NCI-H524 (cell line): ENCODE measurements at regions not wholly inside any gene's neighbourhood (a gene's known extent, or its start where the extent isn't known, plus 50 kb on each side); places are given as distances from the start of the nearest gene placed in this dataset.
"Not testable (repeated sequence)": the region's sequence is repeated elsewhere in the genome, so short reads cannot be mapped to it uniquely, and the experiment has no call there.

Experiments used
- DNase-seq, 2 experiments: peaks; one replicate each; lab custom pipeline; 2025; lab: John Stamatoyannopoulos, UW

- no peak for DNase-seq
Observed at GRCh38 chr13:44848920-44849676, 140.2 kb downstream of the NUFIP1 start.

- DNase-seq: not testable (repeated sequence)
Observed at GRCh38 chr13:44845281-44846058, 143.8 kb downstream of the NUFIP1 start.

DNA sequence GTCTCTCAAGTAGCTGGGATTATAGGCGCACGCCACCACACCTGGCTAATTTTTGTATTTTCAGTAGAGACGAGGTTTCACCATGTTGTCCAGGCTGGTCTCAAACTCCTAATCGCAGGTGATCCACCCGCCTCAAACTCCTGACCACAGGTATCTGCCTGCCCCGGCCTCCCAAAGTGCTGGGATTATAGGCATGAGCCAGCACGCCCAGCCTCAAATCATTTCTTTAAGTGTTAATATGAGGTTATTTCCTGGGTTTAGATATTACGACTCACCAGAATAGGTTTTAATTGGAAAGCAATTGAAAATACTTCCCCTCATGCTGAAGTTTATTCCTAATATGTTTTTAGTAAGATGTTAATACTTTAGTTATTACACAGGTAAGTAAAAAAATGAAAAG is 144.5 kb downstream of the NUFIP1 start:
- no peak for DNase-seq

DNA sequence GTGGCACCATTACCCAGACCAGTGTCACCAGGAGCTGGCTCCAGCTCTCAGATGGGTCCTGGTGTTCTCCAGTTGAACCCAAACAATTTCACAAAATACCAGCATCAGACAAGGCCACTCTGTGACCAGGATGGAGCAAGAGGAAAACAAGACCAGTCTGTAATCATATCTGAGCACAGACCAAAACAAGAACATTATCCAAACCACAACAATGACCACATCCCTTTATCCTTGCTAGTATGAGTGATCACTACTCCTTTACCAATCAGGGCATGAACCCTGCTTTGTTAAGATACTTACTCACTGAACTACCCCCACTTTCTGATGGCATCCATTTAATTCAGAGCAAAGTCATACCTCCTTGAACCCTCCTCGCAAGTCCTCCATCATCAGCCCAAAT is 145.9 kb downstream of the NUFIP1 start:
- no peak for DNase-seq

DNA sequence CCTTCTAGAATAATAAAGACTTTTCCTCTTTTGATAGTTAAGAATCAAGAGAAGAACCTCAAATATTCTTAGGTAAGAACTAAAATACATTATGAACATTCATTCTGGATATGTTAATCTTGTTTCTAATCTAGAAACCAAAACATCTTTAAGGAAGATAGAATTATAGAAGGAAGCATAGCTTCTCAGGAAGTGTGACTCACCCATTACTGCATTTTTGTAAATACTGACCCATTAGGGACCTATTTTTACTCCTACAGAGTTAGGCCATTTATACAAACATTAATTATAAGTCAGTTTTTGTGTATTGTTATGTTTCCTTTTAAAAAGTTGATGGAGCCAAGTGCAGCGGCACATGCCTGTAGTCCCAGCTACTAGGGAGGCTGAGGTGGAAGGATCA is 147.1 kb downstream of the NUFIP1 start:
- no peak for DNase-seq

DNA sequence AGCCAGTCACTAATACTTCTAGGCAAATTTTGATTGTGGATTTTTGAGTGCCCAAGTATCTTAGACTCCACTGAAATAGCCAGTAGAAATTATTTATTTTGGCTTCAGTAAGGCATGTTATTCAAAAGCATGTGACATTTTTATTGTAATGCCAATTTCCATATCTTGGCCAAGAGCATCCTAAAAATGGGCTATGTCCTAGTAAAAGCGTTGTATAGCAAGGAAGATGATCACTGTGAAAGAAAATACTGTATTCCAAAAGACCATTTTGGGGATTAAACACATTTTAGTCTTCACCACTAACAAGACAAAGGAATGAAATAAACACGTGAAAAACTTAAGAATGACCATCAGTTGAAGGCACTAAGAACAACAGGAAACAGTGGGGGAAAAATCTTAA is 149.1 kb downstream of the NUFIP1 start:
- DNase-seq: no peak

- DNase-seq: no peak
Observed at GRCh38 chr13:44837250-44837649, 152.0 kb downstream of the NUFIP1 start.

DNA sequence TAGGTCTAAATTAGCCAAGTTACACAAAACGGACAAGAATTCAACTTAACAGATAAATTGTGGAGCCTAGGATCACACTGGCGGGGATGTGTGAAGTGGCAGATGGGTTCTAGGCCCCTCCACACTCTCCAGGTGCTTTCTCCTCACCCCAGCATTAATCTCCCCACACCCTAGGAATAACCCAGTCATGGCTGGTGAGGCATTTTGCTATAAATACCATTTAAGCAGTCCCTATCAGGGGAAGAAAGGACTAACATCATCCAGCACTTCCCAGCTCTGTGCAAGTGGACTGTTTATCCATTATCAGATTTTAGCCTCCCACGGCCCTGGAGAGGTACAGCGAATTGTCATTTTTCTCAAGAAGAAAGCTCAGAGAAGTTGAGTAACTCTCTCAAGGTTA is 154.9 kb downstream of the NUFIP1 start:
- DNase-seq: no peak

GRCh38 chr13:44833626-44834025 is 155.6 kb downstream of the NUFIP1 start:
- no peak for DNase-seq

DNA sequence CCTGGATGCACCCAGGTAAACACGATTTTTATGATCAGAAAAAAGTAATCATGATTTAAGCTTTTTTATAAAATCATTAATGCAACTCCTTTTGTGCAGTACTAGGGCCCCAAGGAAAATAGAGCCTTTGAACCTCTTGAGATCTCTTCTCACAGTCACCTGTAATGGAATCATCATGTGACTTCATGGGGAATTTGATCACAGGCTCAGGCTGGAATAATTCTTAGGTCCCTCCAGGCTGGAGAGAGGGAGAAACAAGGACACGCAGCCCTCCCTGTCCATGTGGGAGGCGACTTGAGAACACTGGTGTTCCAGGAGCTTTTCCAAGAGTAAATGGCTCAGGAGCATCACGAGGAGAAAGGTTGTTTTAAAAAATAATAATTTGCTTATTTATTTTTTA is 156.1 kb downstream of the NUFIP1 start:
- DNase-seq: no peak

DNA sequence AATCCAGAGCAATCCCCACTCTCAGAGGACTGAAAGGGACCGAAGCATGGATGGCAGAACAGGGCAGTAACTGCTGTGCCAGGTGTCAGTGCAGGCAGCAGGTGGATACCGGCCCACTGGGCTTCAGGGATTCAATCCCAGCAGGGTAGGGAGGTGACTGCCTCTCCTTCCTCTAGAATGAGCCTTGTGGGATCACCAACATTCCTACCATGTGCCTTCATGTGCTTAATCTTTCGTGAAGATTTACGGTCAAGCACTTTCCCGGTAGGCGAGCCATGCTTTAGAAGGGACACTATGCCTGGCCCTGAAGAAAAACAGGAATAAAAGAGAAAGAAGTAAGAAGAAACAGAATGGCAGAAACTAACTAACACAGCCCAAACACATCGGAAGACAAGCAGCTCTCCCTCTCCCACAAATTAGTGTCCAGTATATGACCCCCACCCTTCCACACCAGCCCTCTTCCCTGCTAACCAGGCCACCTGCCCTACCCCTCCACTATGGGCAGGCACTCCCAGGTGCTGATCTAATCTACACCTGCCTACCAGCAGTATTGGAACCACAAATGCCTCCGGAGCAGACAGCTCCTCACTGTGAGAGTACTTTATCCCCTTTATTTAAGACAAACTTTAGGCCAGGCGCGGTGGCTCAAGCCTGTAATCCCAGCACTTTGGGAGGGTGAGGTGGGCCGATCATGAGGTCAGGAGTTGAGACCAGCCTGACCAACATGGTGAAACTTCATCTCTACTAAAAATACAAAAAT is 162.5 kb downstream of the NUFIP1 start:
- DNase-seq: no peak

DNA sequence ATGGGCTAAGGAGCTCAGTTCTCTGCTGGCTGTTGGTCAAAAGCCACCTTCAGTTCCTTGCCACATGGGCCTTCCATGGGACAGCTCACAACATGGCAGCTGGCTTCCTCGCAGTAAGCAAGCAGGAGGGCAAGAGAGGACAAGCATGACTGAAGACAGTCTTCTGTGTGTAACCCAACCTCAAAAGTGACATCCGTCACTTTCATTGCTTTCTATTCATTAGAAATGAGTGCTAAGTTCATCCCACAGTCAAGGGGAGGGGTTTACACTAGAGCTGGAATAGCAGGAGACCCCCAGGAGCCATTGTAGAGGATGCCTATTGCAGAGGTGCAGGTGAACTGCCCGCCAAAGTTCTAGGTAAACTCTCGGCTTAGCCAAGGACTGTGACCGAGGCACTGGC is 163.3 kb downstream of the NUFIP1 start:
- no peak for DNase-seq

GRCh38 chr13:44823555-44823954 is 165.7 kb downstream of the NUFIP1 start:
- not testable (repeated sequence) for DNase-seq

DNA sequence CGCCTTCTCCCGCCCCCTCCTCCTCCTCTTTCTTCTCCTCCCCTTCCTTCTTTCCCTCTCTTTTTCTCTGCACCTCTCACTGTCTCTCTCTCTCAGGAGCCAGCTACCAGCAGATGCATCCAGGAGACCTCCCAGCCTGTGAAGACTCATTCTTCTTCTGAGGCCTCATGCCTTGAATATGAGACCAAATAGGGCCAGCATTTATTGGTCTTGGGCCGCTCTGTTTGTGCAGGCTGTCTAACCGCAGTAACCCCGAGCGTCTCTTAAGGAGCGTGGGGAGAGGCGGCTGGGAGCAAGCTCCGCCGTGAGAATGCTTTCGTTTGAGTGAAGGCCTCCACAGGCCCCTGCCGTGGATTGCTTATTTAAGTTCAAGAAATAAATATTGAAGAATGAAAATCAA is 167.0 kb downstream of the NUFIP1 start:
- no peak for DNase-seq

DNA sequence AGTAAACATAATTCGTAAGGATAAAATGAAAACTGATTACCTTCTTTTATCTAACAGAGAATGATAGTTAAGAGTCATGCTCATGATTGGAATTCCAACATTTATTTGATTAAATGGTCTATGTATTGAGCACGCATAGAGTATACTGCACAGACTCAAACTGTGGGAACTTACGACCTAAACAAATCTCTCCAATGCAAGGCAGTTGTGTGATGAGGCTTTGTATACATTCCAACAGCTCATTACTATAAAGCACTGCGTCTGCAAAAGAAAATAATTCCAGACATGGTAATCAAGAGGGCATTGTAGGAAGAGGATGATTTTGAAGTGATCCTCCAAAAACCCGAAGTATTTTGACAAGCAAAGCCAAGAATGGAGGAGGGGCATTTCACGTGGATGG is 169.5 kb downstream of the NUFIP1 start:
- no peak for DNase-seq

GRCh38 chr13:44819245-44819644 is 170.0 kb downstream of the NUFIP1 start:
- DNase-seq: no peak

DNA sequence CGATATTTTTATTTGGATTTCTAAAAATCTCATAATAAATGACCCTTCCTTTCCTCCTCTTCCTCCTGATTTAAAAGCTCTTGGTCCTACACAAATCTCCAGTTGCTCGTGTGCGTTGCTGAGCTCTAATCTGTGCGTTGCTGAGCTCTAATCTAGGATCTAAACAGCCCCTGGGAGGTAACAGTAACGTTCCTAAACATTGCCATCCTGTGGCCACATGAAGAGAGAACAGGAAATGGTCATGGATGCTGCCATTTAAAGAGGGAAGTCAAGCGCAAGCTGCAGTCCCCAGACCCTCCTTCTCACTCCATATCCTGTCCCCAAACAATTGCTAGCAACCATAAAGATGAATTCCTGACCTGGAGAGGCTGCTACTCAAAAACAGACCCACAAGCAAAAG is 170.8 kb downstream of the NUFIP1 start:
- DNase-seq: peak; percentile 25 to 67

DNA sequence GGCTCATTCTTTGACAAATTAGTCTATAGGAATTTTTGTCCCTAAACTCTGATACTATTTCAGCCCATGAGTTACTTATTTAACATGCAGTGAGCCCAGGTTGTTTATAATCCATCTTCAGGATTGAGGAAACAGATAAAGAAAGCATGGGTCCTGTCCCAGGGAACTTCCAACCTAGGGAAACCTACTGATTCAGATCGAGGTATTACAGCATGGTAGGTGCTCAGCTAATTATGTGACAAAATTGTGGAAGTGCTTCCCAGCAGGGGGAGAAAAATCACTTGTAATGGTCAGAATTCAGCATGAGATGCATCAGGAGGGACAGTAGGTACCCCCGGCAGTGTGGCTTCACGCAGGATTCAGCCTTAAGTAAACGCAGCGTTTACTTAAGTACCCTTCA is 171.3 kb downstream of the NUFIP1 start:
- DNase-seq: peak in 1 of 2 experiments; percentile 31

DNA sequence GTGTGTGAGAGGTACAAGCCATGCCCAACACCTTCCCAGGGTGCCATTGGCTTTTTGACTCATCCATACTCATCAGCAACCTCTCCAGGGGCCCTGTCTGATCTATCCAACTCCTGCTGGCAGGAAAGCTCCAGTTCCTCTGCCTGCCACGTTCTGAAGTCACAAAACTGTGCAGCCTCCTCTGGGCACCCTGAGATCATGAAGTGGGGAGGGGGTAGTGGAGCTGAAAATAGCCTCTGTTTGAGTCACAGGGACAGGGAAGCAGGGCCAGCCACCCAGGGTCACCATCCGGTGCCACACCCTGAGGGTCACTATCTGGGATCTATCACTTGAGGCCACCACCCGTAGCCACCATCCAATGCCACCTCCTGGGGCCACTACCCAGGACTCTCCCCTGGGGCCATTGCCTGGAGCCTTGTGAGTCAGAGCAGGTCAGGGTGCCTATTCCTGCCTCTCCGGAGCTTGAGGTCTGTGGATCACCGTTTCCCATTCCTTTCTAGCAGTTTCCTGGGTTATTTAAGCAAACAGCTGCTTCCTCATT is 172.1 kb downstream of the NUFIP1 start:
- no peak for DNase-seq

DNA sequence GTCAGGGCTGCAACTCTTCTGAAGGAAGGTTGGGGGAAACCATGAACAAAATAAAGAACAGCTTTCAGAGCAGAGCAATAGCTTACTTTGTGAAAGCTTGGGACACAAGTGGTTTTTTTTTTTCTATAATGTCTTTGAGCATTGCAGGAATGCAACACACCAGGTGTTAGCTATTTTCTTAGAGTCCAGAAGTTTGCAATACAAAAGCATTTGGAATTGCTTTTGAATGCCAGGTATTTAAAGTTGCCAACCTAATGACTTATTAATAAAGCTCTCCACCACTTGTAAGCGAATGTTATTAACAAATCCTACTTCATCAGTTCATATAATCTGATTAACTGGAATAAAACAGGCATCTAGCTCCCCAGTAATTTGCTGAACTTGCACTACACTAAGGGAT is 172.6 kb downstream of the NUFIP1 start:
- no peak for DNase-seq

DNA sequence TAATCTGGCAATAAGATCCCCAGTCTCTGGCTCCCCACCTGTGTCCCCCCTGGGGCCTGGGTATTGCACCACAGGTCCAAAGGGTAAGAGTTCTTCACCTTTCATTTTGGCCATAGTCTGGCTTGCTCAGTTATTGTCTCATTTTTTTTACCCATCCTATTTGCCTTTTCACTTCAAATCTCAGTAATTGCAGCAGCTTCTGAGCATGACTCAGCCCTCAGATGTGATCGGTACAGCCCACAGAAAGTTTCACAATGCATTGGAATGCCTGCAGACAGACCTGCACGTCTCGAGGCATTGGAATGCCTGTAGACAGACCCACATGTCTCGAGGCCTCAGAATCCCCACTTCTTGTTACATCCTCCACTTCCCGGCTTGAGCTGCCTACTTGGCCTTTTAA is 173.6 kb downstream of the NUFIP1 start:
- no peak for DNase-seq

DNA sequence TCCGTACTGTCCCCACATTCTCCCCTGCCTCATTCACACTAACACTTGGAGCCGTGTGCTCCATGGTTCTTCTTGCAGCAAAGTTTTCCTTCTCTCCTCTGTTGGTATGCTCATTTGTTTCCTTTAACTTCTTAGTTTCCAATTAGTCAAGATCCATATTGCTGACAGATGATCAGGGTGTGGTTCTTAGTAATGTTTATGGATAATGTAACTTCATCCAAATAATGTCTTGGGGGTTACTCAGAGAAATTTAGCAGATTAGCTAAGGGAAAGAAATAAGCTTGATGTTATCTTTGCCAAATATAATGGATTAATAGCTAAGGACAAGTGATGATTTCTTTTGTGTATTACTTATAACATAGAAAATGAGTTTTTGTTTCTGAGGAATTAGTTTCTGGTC is 174.4 kb downstream of the NUFIP1 start:
- no peak for DNase-seq

- no peak for DNase-seq
Observed at GRCh38 chr13:44814161-44814560, 175.1 kb downstream of the NUFIP1 start.
